ENCODE measurements at regions not wholly inside any gene's neighbourhood (a gene's known extent, or its start where the extent isn't known, plus 50 kb on each side); places are given as distances from the start of the nearest gene placed in this dataset.

GRCh38 chr10:28811639-28812349 lies 134.5 kb downstream of the BAMBI start:
- Histone ChIP-seq H3K27me3 (ENCODE audit: control insufficient read depth, low read length) (peaks cover 9% of the 10 kb centered on the region), H3K36me3 (ENCODE audit: control insufficient read depth, low read length) (no peaks in the 10 kb centered on the region), H3K9me2 (replicated peaks; ENCODE audit: control insufficient read depth, low read length) (no peaks in the 10 kb centered on the region), H3K27ac (ENCODE audit: low read depth, low read length) (no peak overlapping the region), H3K4me3 (ENCODE audit: low read length) (no peak overlapping the region), H3K4me1 (ENCODE audit: control insufficient read depth, low read length) (no peaks in the 10 kb centered on the region), H3K9me3 (ENCODE audit: control insufficient read depth, insufficient read depth, low read length) (no peaks in the 10 kb centered on the region), H3K79me2 (ENCODE audit: control insufficient read depth, low read length) (no peaks in the 10 kb centered on the region), H4K20me1 (ENCODE audit: control insufficient read depth, insufficient read depth, low read depth, low read length) (no peaks in the 10 kb centered on the region), H3K4me2 (ENCODE audit: low read length) (no peak overlapping the region), H3F3A (ENCODE audit: control insufficient read depth, insufficient read depth) (no peaks in the 10 kb centered on the region)
- TF ChIP-seq CTCF (IDR thresholded peaks at IDR 0.05; ENCODE audit: low read depth, low read length, poor library complexity, severe bottlenecking) (no peak), EZH2phosphoT487 (IDR thresholded peaks at IDR 0.05; ENCODE audit: borderline replicate concordance, low read length) (no peak)

- H3F3A ChIP-seq (ENCODE audit: control insufficient read depth, insufficient read depth): no peaks in the 10 kb centered on the region
- TF ChIP-seq CTCF (IDR thresholded peaks at IDR 0.05; ENCODE audit: low read depth, low read length, poor library complexity, severe bottlenecking) (no peak), EZH2phosphoT487 (IDR thresholded peaks at IDR 0.05; ENCODE audit: borderline replicate concordance, low read length) (no peak)
- no peak overlapping the region for H3K4me2 ChIP-seq (ENCODE audit: low read length)
- no peak overlapping the region for H3K4me3 ChIP-seq (ENCODE audit: low read length)
- no peak overlapping the region for H3K27ac ChIP-seq (ENCODE audit: low read depth, low read length)
- H3K27me3 ChIP-seq (ENCODE audit: control insufficient read depth, low read length): peaks cover 5% of the 10 kb centered on the region
- H3K36me3 ChIP-seq (ENCODE audit: control insufficient read depth, low read length): no peaks in the 10 kb centered on the region
- H3K9me3 ChIP-seq (ENCODE audit: control insufficient read depth, insufficient read depth, low read length): no peaks in the 10 kb centered on the region
- H3K9me2 ChIP-seq (replicated peaks; ENCODE audit: control insufficient read depth, low read length): no peaks in the 10 kb centered on the region
- no peaks in the 10 kb centered on the region for H3K79me2 ChIP-seq (ENCODE audit: control insufficient read depth, low read length)
- no peaks in the 10 kb centered on the region for H3K4me1 ChIP-seq (ENCODE audit: control insufficient read depth, low read length)
- no peaks in the 10 kb centered on the region for H4K20me1 ChIP-seq (ENCODE audit: control insufficient read depth, insufficient read depth, low read depth, low read length)
These were observed 135.4 kb downstream of the BAMBI start for GRCh38 chr10:28812384-28813372.

- no peaks in the 10 kb centered on the region for H3K9me3 ChIP-seq (ENCODE audit: control insufficient read depth, insufficient read depth, low read length)
- no peak overlapping the region for H3K4me2 ChIP-seq (ENCODE audit: low read length)
- no peaks in the 10 kb centered on the region for H3F3A ChIP-seq (ENCODE audit: control insufficient read depth, insufficient read depth)
- no peaks in the 10 kb centered on the region for H3K36me3 ChIP-seq (ENCODE audit: control insufficient read depth, low read length)
- H3K9me2 ChIP-seq (replicated peaks; ENCODE audit: control insufficient read depth, low read length): no peaks in the 10 kb centered on the region
- no peaks in the 10 kb centered on the region for H3K27me3 ChIP-seq (ENCODE audit: control insufficient read depth, low read length)
- no peaks in the 10 kb centered on the region for H3K79me2 ChIP-seq (ENCODE audit: control insufficient read depth, low read length)
- H3K27ac ChIP-seq (ENCODE audit: low read depth, low read length): no peak overlapping the region
- H3K4me3 ChIP-seq (ENCODE audit: low read length): no peak overlapping the region
- no peak for TF ChIP-seq EZH2phosphoT487 (IDR thresholded peaks at IDR 0.05; ENCODE audit: borderline replicate concordance, low read length)
- TF ChIP-seq CTCF (IDR thresholded peaks at IDR 0.05; ENCODE audit: low read depth, low read length, poor library complexity, severe bottlenecking): no peak
- H3K4me1 ChIP-seq (ENCODE audit: control insufficient read depth, low read length): no peaks in the 10 kb centered on the region
- no peaks in the 10 kb centered on the region for H4K20me1 ChIP-seq (ENCODE audit: control insufficient read depth, insufficient read depth, low read depth, low read length)
These were observed 138.4 kb downstream of the BAMBI start for GRCh38 chr10:28815681-28816080.

Data from DOHH2 (cell line).